ENCODE measurements at regions not wholly inside any gene's neighbourhood (a gene's known extent, or its start where the extent isn't known, plus 50 kb on each side); places are given as distances from the start of the nearest gene placed in this dataset.

GRCh38 chr10:100642295-100642994, 102.9 kb upstream of the PAX2 start:
- Histone ChIP-seq H3K9ac (ENCODE audit: insufficient read depth in 1 of 2, low read length in 2 of 2) (no peak overlapping the region), H3K27me3 (ENCODE audit: control insufficient read depth in 3 of 3, insufficient read depth in 3 of 3, low read length in 2 of 3) (peaks cover 0 to 57% (median 22%) of the 10 kb centered on the region in 3 donors), H3K36me3 (ENCODE audit: control insufficient read depth in 4 of 4, insufficient read depth in 4 of 4, low read length in 4 of 4) (no peaks in the 10 kb centered on the region), H3K4me3 (no peak overlapping the region), H3K9me3 (ENCODE audit: control insufficient read depth in 4 of 4, insufficient read depth in 3 of 4, low read length in 3 of 4) (peaks cover 0 to 6% (median 0%) of the 10 kb centered on the region in 4 donors), H3K27ac (ENCODE audit: low read depth in 1 of 2, low read length in 1 of 2) (no peak overlapping the region), H3K4me1 (ENCODE audit: control insufficient read depth in 5 of 5, insufficient read depth in 5 of 5, low read length in 5 of 5) (no peaks in the 10 kb centered on the region)
- ATAC-seq (ENCODE audit: insufficient read depth, low FRiP score) (no peak), DNase-seq (no peak)
- WGBS, 2 donors: 15 to 16% methylated on average over 9 of the region's 9 CpGs
- TF ChIP-seq, protein P1, sequence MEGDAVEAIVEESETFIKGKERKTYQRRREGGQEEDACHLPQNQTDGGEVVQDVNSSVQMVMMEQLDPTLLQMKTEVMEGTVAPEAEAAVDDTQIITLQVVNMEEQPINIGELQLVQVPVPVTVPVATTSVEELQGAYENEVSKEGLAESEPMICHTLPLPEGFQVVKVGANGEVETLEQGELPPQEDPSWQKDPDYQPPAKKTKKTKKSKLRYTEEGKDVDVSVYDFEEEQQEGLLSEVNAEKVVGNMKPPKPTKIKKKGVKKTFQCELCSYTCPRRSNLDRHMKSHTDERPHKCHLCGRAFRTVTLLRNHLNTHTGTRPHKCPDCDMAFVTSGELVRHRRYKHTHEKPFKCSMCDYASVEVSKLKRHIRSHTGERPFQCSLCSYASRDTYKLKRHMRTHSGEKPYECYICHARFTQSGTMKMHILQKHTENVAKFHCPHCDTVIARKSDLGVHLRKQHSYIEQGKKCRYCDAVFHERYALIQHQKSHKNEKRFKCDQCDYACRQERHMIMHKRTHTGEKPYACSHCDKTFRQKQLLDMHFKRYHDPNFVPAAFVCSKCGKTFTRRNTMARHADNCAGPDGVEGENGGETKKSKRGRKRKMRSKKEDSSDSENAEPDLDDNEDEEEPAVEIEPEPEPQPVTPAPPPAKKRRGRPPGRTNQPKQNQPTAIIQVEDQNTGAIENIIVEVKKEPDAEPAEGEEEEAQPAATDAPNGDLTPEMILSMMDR (IDR thresholded peaks at IDR 0.05; ENCODE audit: control extremely low read depth, extremely low read depth): no peak

GRCh38 chr10:100645091-100645490, 100.3 kb upstream of the PAX2 start:
- 43 to 55% methylated on average over 5 of the region's 5 CpGs for WGBS, 2 donors
- Histone ChIP-seq H3K27me3 (ENCODE audit: control insufficient read depth in 3 of 3, insufficient read depth in 3 of 3, low read length in 2 of 3) (peaks cover 0 to 43% (median 16%) of the 10 kb centered on the region in 3 donors), H3K9ac (ENCODE audit: insufficient read depth in 1 of 2, low read length in 2 of 2) (no peak overlapping the region), H3K4me1 (ENCODE audit: control insufficient read depth in 5 of 5, insufficient read depth in 5 of 5, low read length in 5 of 5) (no peaks in the 10 kb centered on the region), H3K9me3 (ENCODE audit: control insufficient read depth in 4 of 4, insufficient read depth in 3 of 4, low read length in 3 of 4) (peaks cover 0 to 6% (median 0%) of the 10 kb centered on the region in 4 donors), H3K36me3 (ENCODE audit: control insufficient read depth in 4 of 4, insufficient read depth in 4 of 4, low read length in 4 of 4) (no peaks in the 10 kb centered on the region), H3K4me3 (no peak overlapping the region), H3K27ac (ENCODE audit: low read depth in 1 of 2, low read length in 1 of 2) (no peak overlapping the region)
- DNase-seq (no peak), ATAC-seq (ENCODE audit: insufficient read depth, low FRiP score) (no peak)
- TF ChIP-seq, protein P1 (IDR thresholded peaks at IDR 0.05; ENCODE audit: control extremely low read depth, extremely low read depth): no peak

GRCh38 chr10:100645613-100646392, 99.6 kb upstream of the PAX2 start:
- no peaks in the 10 kb centered on the region for H3K4me1 ChIP-seq (ENCODE audit: control insufficient read depth in 5 of 5, insufficient read depth in 5 of 5, low read length in 5 of 5)
- peaks cover 0 to 11% (median 0%) of the 10 kb centered on the region in 4 donors for H3K9me3 ChIP-seq (ENCODE audit: control insufficient read depth in 4 of 4, insufficient read depth in 3 of 4, low read length in 3 of 4)
- ATAC-seq (ENCODE audit: insufficient read depth, low FRiP score): no peak
- H3K4me3 ChIP-seq: no peak overlapping the region
- no peak overlapping the region for H3K27ac ChIP-seq (ENCODE audit: low read depth in 1 of 2, low read length in 1 of 2)
- H3K36me3 ChIP-seq (ENCODE audit: control insufficient read depth in 4 of 4, insufficient read depth in 4 of 4, low read length in 4 of 4): no peaks in the 10 kb centered on the region
- H3K9ac ChIP-seq (ENCODE audit: insufficient read depth in 1 of 2, low read length in 2 of 2): no peak overlapping the region
- 30 to 33% methylated on average over 12 of the region's 12 CpGs for WGBS, 2 donors
- DNase-seq: no peak
- TF ChIP-seq, protein P1 (IDR thresholded peaks at IDR 0.05; ENCODE audit: control extremely low read depth, extremely low read depth): no peak
- peaks cover 0 to 40% (median 16%) of the 10 kb centered on the region in 3 donors for H3K27me3 ChIP-seq (ENCODE audit: control insufficient read depth in 3 of 3, insufficient read depth in 3 of 3, low read length in 2 of 3)
